ENCODE measurements at regions not wholly inside any gene's neighbourhood (a gene's known extent, or its start where the extent isn't known, plus 50 kb on each side); places are given as distances from the start of the nearest gene placed in this dataset.

DNA sequence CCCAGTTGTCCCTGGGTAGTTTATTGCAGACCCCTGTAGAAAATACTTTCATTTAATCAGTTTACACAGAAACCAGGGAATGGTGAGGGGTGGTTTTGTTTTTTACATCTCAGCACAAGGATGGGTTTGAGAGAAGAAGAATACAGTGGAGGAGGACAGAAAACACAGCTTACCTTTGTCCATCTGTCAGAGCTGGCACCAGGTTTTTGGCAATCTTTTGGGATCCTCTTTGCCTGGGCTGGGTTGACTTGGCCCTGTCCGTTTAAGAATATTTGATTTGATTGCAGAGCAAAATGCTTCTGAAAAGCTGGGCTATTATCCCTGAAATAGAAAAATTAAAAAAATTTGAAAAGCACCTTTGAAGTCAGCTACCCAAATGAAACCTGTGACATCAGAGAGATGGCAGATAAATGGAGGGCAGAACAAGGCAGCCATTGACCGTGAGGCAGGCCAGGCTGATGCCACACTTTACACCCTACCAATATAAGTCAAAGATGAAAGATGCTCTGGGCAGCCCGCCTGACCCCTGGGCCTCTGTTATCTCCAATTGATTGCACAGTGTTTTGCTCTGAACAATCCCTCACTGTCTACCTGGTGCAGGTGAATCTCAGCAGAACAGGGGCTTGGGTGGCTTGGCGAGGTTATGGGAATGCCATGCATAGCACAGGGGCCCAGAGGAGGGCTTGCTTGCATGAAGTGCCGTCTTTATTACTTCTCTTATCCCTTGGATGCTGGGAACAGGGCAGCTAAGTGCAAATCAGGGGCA is 218.8 kb downstream of the LMX1A start:
- H3K9ac ChIP-seq, result no peak overlapping the region
- H3K36me3 ChIP-seq (ENCODE audit: low read depth), result no peaks in the 10 kb centered on the region
- no peak overlapping the region for H3K4me2 ChIP-seq (ENCODE audit: unreplicated experiment)
- no peak overlapping the region for H3K27ac ChIP-seq
- in situ Hi-C loops (cut with MboI), result no loop called here
- no peaks in the 10 kb centered on the region for H3K9me3 ChIP-seq (ENCODE audit: low read depth)
- no peaks in the 10 kb centered on the region for H3F3A ChIP-seq (ENCODE audit: insufficient read depth)
- H4K20me1 ChIP-seq (ENCODE audit: insufficient read depth), result no peaks in the 10 kb centered on the region
- H3K4me3 ChIP-seq, result no peak overlapping the region
- no peaks in the 10 kb centered on the region for H3K9me2 ChIP-seq (ENCODE audit: insufficient read depth)
- DNase-seq, result no peak
- H2AFZ ChIP-seq, result no peak overlapping the region
- peaks cover 27% of the 10 kb centered on the region for H3K27me3 ChIP-seq (replicated peaks; ENCODE audit: insufficient read depth)
- H3K79me2 ChIP-seq (ENCODE audit: insufficient read depth), result no peaks in the 10 kb centered on the region
- TF ChIP-seq EZH2phosphoT487 (IDR thresholded peaks at IDR 0.05; ENCODE audit: insufficient read depth, low read depth) (no peak), EZH2 (IDR thresholded peaks at IDR 0.05; ENCODE audit: insufficient read depth, poor library complexity, severe bottlenecking) (no peak)
- H3K4me1 ChIP-seq (ENCODE audit: insufficient read depth), result no peaks in the 10 kb centered on the region
- 26 to 28% methylated on average over 5 of the region's 5 CpGs for WGBS, 2 experiments (ENCODE audit: low coverage in 1 of 2, low lambda C conversion rate in 2 of 2, missing lambda C conversion rate in 2 of 2)

DNA sequence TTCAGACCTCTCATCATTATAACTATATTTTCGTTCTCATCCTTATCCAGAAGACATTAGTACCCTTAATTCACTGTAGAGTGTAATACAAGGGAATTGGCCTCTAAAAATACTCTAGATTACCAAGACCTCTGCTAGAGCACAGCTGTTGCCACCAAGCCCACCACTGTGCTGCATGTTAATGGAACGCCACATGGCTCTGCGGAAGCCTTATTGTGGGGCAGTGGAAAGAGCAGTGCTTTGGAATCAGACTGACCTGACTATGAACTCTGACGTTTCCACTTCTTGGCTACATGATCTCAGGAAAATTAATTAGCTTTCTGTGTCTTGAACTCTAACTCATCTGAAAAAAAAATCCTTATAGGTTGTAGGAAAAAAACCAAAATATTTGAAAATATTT is 222.1 kb downstream of the LMX1A start:
- Histone ChIP-seq H3K27ac (no peak overlapping the region), H2AFZ (no peak overlapping the region), H3K4me3 (no peak overlapping the region), H3K27me3 (replicated peaks; ENCODE audit: insufficient read depth) (peaks cover 22% of the 10 kb centered on the region), H3F3A (ENCODE audit: insufficient read depth) (no peaks in the 10 kb centered on the region), H3K79me2 (ENCODE audit: insufficient read depth) (no peaks in the 10 kb centered on the region), H3K9me3 (ENCODE audit: low read depth) (no peaks in the 10 kb centered on the region), H4K20me1 (ENCODE audit: insufficient read depth) (no peaks in the 10 kb centered on the region), H3K36me3 (ENCODE audit: low read depth) (no peaks in the 10 kb centered on the region), H3K4me2 (ENCODE audit: unreplicated experiment) (no peak overlapping the region), H3K9ac (no peak overlapping the region), H3K9me2 (ENCODE audit: insufficient read depth) (no peaks in the 10 kb centered on the region), H3K4me1 (ENCODE audit: insufficient read depth) (no peaks in the 10 kb centered on the region)
- TF ChIP-seq EZH2 (IDR thresholded peaks at IDR 0.05; ENCODE audit: insufficient read depth, poor library complexity, severe bottlenecking) (no peak), EZH2phosphoT487 (IDR thresholded peaks at IDR 0.05; ENCODE audit: insufficient read depth, low read depth) (no peak)
- in situ Hi-C loops (cut with MboI), result no loop called here
- DNase-seq, result no peak
- 26 to 37% methylated on average over 4 of the region's 4 CpGs for WGBS, 2 experiments (ENCODE audit: low coverage in 1 of 2, low lambda C conversion rate in 2 of 2, missing lambda C conversion rate in 2 of 2)

DNA sequence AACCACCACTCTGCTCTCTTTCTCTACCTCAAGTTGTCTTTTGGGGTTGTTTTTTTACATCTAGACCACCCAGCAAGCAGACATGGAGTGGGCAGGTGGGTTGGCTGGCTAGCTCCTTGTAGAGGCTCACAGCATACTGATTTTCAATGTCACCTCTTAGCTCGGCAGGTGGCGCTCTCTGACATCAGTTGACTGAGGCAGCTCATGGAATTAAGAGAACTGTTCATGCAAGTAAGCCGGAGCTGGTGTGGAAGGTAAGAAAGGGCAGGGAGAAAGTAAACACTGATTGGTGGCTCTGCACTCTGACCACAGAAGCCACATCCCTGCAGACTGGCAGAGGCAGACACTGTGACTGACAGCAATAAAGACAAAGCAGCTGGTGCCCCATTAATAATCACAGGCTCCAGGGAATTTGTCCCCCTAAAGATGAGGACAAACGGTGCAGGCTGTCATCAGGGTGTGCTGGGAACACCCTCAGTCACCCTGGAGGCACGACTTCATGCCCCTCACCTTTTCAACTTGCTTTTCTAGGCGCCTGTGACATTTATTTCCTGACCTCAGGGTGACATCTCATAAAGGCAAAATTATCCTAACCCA is 226.8 kb downstream of the LMX1A start:
- H4K20me1 ChIP-seq (ENCODE audit: insufficient read depth), result no peaks in the 10 kb centered on the region
- peak; percentile 63 for DNase-seq
- no peak overlapping the region for H3K9ac ChIP-seq
- H2AFZ ChIP-seq, result no peak overlapping the region
- no peaks in the 10 kb centered on the region for H3K9me2 ChIP-seq (ENCODE audit: insufficient read depth)
- WGBS, 2 experiments (ENCODE audit: low coverage in 1 of 2, low lambda C conversion rate in 2 of 2, missing lambda C conversion rate in 2 of 2), result 8 to 11% methylated on average over 6 of the region's 6 CpGs
- H3K36me3 ChIP-seq (ENCODE audit: low read depth), result no peaks in the 10 kb centered on the region
- in situ Hi-C loops (cut with MboI), result no loop called here
- H3F3A ChIP-seq (ENCODE audit: insufficient read depth), result no peaks in the 10 kb centered on the region
- no peak overlapping the region for H3K4me3 ChIP-seq
- H3K27ac ChIP-seq, result no peak overlapping the region
- H3K79me2 ChIP-seq (ENCODE audit: insufficient read depth), result no peaks in the 10 kb centered on the region
- H3K9me3 ChIP-seq (ENCODE audit: low read depth), result no peaks in the 10 kb centered on the region
- no peak overlapping the region for H3K4me2 ChIP-seq (ENCODE audit: unreplicated experiment)
- peaks cover 37% of the 10 kb centered on the region for H3K27me3 ChIP-seq (replicated peaks; ENCODE audit: insufficient read depth)
- no peak for TF ChIP-seq EZH2 (IDR thresholded peaks at IDR 0.05; ENCODE audit: insufficient read depth, poor library complexity, severe bottlenecking)
- no peak for TF ChIP-seq EZH2phosphoT487 (IDR thresholded peaks at IDR 0.05; ENCODE audit: insufficient read depth, low read depth)
- no peaks in the 10 kb centered on the region for H3K4me1 ChIP-seq (ENCODE audit: insufficient read depth)

DNA sequence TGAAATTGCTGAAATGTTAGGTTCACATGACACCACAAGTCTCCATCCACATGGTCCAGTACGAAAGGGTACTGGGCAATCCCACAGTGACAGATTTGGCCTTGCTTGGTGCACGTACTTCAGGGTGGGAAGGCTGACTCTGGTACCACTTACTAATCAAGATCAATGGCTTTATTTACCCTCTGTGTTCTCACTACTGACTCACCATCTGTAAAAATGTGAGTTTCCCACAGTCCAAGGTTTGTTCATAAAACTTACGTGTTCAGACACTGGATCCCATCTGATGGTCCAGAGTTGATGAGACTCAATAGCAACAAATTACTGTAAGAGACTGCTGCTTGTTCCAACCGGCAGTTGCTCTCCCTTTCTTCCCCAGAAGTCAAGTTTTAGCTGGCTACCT is 231.7 kb downstream of the LMX1A start:
- TF ChIP-seq EZH2 (IDR thresholded peaks at IDR 0.05; ENCODE audit: insufficient read depth, poor library complexity, severe bottlenecking) (no peak), EZH2phosphoT487 (IDR thresholded peaks at IDR 0.05; ENCODE audit: insufficient read depth, low read depth) (no peak)
- Histone ChIP-seq H3K4me3 (no peak overlapping the region), H3K79me2 (ENCODE audit: insufficient read depth) (no peaks in the 10 kb centered on the region), H3K27me3 (replicated peaks; ENCODE audit: insufficient read depth) (peaks cover 55% of the 10 kb centered on the region), H3K9me2 (ENCODE audit: insufficient read depth) (no peaks in the 10 kb centered on the region), H3K4me2 (ENCODE audit: unreplicated experiment) (no peak overlapping the region), H2AFZ (no peak overlapping the region), H3F3A (ENCODE audit: insufficient read depth) (no peaks in the 10 kb centered on the region), H3K4me1 (ENCODE audit: insufficient read depth) (no peaks in the 10 kb centered on the region), H4K20me1 (ENCODE audit: insufficient read depth) (no peaks in the 10 kb centered on the region), H3K36me3 (ENCODE audit: low read depth) (no peaks in the 10 kb centered on the region), H3K9me3 (ENCODE audit: low read depth) (no peaks in the 10 kb centered on the region), H3K9ac (no peak overlapping the region), H3K27ac (no peak overlapping the region)
- 42 to 54% methylated on average over 4 of the region's 4 CpGs for WGBS, 2 experiments (ENCODE audit: low coverage in 1 of 2, low lambda C conversion rate in 2 of 2, missing lambda C conversion rate in 2 of 2)
- no peak for DNase-seq
- in situ Hi-C loops (cut with MboI), result no loop called here
